GM12864 (cell line): ENCODE measurements at regions not wholly inside any gene's neighbourhood (a gene's known extent, or its start where the extent isn't known, plus 50 kb on each side); places are given as distances from the start of the nearest gene placed in this dataset.
"Not testable (repeated sequence)": the region's sequence is repeated elsewhere in the genome, so short reads cannot be mapped to it uniquely, and the experiment has no call there.

Experiments
- DNase-seq: peaks from one replicate; pipeline ENCODE4 v3.0.0-alpha.2; 2011; ENCODE audit warnings: low read depth
- H3K4me3 ChIP-seq: 2 replicates; pipeline ENCODE4 v1.5.1; 2011; ENCODE audit warnings: mild to moderate bottlenecking, low read depth, low read length, control low read depth
- CTCF ChIP-seq: IDR thresholded peaks from 2 replicates; pipeline ENCODE4 v1.5.1; 2011; ENCODE audit warnings: low read depth, mild to moderate bottlenecking, moderate library complexity, low read length, control low read depth, inconsistent platforms; ENCODE audit errors: missing control alignments

GRCh38 chr13:58476206-58476918 is 844.8 kb downstream of the PCDH17 start:
- DNase-seq: no peak

GRCh38 chr13:58478858-58479257 is 847.3 kb downstream of the PCDH17 start:
- DNase-seq: no peak
- no peak for TF ChIP-seq CTCF
- no peak overlapping the region for H3K4me3 ChIP-seq

More at GRCh38 chr13:58476206-58476918, 844.8 kb downstream of the PCDH17 start:
- TF ChIP-seq CTCF: no peak
- no peak overlapping the region for H3K4me3 ChIP-seq

- DNase-seq: no peak
- no peak for TF ChIP-seq CTCF
- no peak overlapping the region for H3K4me3 ChIP-seq
Observed at GRCh38 chr13:58480061-58480460, 848.5 kb downstream of the PCDH17 start.

GRCh38 chr13:58488251-58488650 is 856.7 kb downstream of the PCDH17 start:
- no peak overlapping the region for H3K4me3 ChIP-seq
- no peak for DNase-seq

GRCh38 chr13:58495668-58496067 is 864.1 kb downstream of the PCDH17 start:
- DNase-seq: no peak
- TF ChIP-seq CTCF: no peak
- no peak overlapping the region for H3K4me3 ChIP-seq

More at GRCh38 chr13:58488251-58488650, 856.7 kb downstream of the PCDH17 start:
- no peak for TF ChIP-seq CTCF

- H3K4me3 ChIP-seq: no peak overlapping the region
- no peak for DNase-seq
- no peak for TF ChIP-seq CTCF
Observed at GRCh38 chr13:58500938-58501337, 869.4 kb downstream of the PCDH17 start.

GRCh38 chr13:58504202-58504700 is 872.7 kb downstream of the PCDH17 start:
- not testable (repeated sequence) for DNase-seq, H3K4me3 ChIP-seq

GRCh38 chr13:58505262-58505920 is 873.8 kb downstream of the PCDH17 start:
- H3K4me3 ChIP-seq, DNase-seq: not testable (repeated sequence)
